ENCODE measurements at regions not wholly inside any gene's neighbourhood (a gene's known extent, or its start where the extent isn't known, plus 50 kb on each side); places are given as distances from the start of the nearest gene placed in this dataset.
"Not testable (repeated sequence)": the region's sequence is repeated elsewhere in the genome, so short reads cannot be mapped to it uniquely, and the experiment has no call there.

- H3K4me3 ChIP-seq (ENCODE audit: low read depth, low read length) = no peak overlapping the region
- no peak for DNase-seq (ENCODE audit: low read depth)
- no peak for TF ChIP-seq CTCF (conservative IDR thresholded peaks at IDR 0.05; ENCODE audit: low read depth, low read length)
These were observed 96.8 kb upstream of the NTF3 start for GRCh38 chr12:5335069-5335468.

GRCh38 chr12:5341086-5341485, 90.8 kb upstream of the NTF3 start:
- H3K4me3 ChIP-seq (ENCODE audit: low read depth, low read length); DNase-seq (ENCODE audit: low read depth): not testable (repeated sequence)

GRCh38 chr12:5343711-5344110, 88.2 kb upstream of the NTF3 start:
- DNase-seq (ENCODE audit: low read depth) = no peak
- H3K4me3 ChIP-seq (ENCODE audit: low read depth, low read length) = no peak overlapping the region
- no peak for TF ChIP-seq CTCF (conservative IDR thresholded peaks at IDR 0.05; ENCODE audit: low read depth, low read length)

GRCh38 chr12:5344131-5344530, 87.8 kb upstream of the NTF3 start:
- no peak for DNase-seq (ENCODE audit: low read depth)
- no peak for TF ChIP-seq CTCF (conservative IDR thresholded peaks at IDR 0.05; ENCODE audit: low read depth, low read length)
- H3K4me3 ChIP-seq (ENCODE audit: low read depth, low read length) = no peak overlapping the region

- no peak overlapping the region for H3K4me3 ChIP-seq (ENCODE audit: low read depth, low read length)
- DNase-seq (ENCODE audit: low read depth) = no peak
- TF ChIP-seq CTCF (conservative IDR thresholded peaks at IDR 0.05; ENCODE audit: low read depth, low read length) = no peak
These were observed 86.4 kb upstream of the NTF3 start for GRCh38 chr12:5345534-5345933.

GRCh38 chr12:5348057-5348456, 83.9 kb upstream of the NTF3 start:
- no peak overlapping the region for H3K4me3 ChIP-seq (ENCODE audit: low read depth, low read length)
- TF ChIP-seq CTCF (conservative IDR thresholded peaks at IDR 0.05; ENCODE audit: low read depth, low read length) = no peak
- no peak for DNase-seq (ENCODE audit: low read depth)

- no peak for TF ChIP-seq CTCF (conservative IDR thresholded peaks at IDR 0.05; ENCODE audit: low read depth, low read length)
- no peak for DNase-seq (ENCODE audit: low read depth)
- H3K4me3 ChIP-seq (ENCODE audit: low read depth, low read length) = no peak overlapping the region
These were observed 83.4 kb upstream of the NTF3 start for GRCh38 chr12:5348491-5348890.
